Progenitor cell of endocrine pancreas (in vitro differentiated cells): ENCODE measurements at regions not wholly inside any gene's neighbourhood (a gene's known extent, or its start where the extent isn't known, plus 50 kb on each side); places are given as distances from the start of the nearest gene placed in this dataset.
"Not testable (repeated sequence)": the region's sequence is repeated elsewhere in the genome, so short reads cannot be mapped to it uniquely, and the experiment has no call there.

Source experiments
- DNase-seq: peaks from one replicate; pipeline ENCODE4 v3.0.0; 2021; ENCODE audit warnings: low spot score; ENCODE audit not compliant: unreplicated experiment
- H3K27ac Mint-ChIP-seq: 2 replicates; pipeline ENCODE4 v1.8.0; 2021; ENCODE audit warnings: mild to moderate bottlenecking, moderate library complexity, mixed read lengths
- H3K27me3 Mint-ChIP-seq: 2 replicates; pipeline ENCODE4 v1.8.0; 2021; ENCODE audit warnings: mixed read lengths
- H3K36me3 Mint-ChIP-seq: 2 replicates; pipeline ENCODE4 v1.8.0; 2022; ENCODE audit warnings: mixed read lengths; ENCODE audit not compliant: insufficient read depth
- H3K4me1 Mint-ChIP-seq: 2 replicates; pipeline ENCODE4 v1.8.0; 2021; ENCODE audit warnings: low read depth, mixed read lengths
- H3K4me3 Mint-ChIP-seq: 2 replicates; pipeline ENCODE4 v1.8.0; 2021; ENCODE audit warnings: low read depth, mild to moderate bottlenecking, moderate library complexity, mixed read lengths
- H3K9me3 Mint-ChIP-seq: 2 replicates; pipeline ENCODE4 v1.8.0; 2021; ENCODE audit warnings: low read depth, mixed read lengths
- CTCF ChIP-seq: fragments of 200-600 bp; sonication (generic); IDR thresholded peaks from one replicate; pipeline ENCODE4 v1.5.0; 2021; ENCODE audit warnings: antibody characterized with exemption, mild to moderate bottlenecking; ENCODE audit not compliant: unreplicated experiment

DNA sequence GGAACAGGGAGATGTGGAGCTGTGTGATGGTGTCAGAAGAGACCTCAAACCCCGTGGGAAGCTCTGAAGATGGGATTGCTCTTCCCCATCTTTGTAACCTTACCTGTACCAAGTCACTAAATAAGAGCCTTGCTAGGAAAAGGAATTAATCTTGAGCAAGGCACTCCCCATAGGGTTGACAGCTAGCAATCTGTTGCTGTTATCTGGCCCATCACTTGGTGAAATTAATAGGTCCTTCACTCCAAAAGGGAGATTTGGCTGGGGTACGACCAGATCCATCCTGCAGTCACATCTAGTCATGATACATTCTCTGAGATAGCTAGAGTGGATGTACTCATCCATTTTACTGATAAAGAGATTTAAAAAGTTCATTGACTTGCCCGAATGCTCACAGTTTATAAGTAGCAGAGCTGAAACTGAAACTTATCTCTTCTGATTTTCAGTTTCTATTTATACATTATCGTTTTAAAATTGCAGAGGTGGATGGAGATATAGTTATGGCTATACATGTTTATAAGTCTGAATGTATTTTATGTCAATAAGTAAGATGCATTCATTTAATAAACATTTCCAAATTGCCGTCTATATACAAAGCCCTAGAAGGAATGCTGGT, 299.1 kb upstream of the MCTP2 start:
- Mint-ChIP-seq H3K4me3 (no peak overlapping the region), H3K4me1 (no peaks in the 10 kb centered on the region)

DNA sequence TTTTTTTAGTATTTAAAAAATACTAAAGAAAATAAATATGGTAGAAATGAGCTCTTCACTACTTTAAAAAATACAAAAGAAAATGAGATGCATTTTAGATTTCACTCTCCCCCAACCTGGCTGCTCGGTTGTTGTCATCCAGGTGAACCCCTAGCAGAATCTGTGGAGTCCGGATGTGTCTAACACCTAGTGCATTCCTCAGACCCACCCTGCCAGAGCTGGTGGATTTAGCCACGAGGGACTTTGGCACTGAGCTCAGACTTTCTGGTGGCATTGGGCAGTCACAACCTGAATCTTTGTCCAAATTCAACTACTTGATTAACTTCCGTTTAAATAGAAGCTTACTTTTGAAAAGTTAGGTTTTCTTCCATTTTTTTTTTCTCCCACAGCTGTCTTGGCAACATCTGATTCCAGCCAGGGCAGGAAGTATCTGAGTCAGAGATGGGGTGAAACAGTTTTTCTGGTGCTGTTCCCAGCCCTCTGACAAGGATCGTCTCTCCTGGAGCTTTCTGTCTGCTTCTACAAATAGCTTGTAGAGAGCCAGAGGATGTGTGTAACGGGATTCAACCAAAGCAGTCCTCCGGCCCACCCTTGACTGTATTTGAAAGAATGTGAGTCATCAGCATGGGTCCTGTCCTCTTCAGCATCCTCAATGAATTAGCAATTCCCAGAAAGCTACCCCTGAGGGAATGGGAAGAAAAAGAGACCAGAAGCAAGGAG, 301.8 kb upstream of the MCTP2 start:
- TF ChIP-seq CTCF: no peak
- Mint-ChIP-seq H3K27me3 (peaks cover 33% of the 10 kb centered on the region), H3K4me3 (no peak overlapping the region), H3K36me3 (no peaks in the 10 kb centered on the region), H3K27ac (no peak overlapping the region), H3K9me3 (no peaks in the 10 kb centered on the region), H3K4me1 (no peaks in the 10 kb centered on the region)
- DNase-seq: no peak

More for the DNA sequence above, 299.1 kb upstream of the MCTP2 start:
- peaks cover 34% of the 10 kb centered on the region for H3K27me3 Mint-ChIP-seq
- H3K9me3 Mint-ChIP-seq: no peaks in the 10 kb centered on the region
- H3K27ac Mint-ChIP-seq: no peak overlapping the region
- TF ChIP-seq CTCF: no peak
- no peak for DNase-seq
- no peaks in the 10 kb centered on the region for H3K36me3 Mint-ChIP-seq

GRCh38 chr15:93920204-93920603, 311.2 kb upstream of the MCTP2 start:
- Mint-ChIP-seq H3K4me3 (no peak overlapping the region), H3K27ac (no peak overlapping the region), H3K9me3 (peaks cover 11% of the 10 kb centered on the region), H3K27me3 (peaks cover 4% of the 10 kb centered on the region), H3K4me1 (peaks cover 8% of the 10 kb centered on the region), H3K36me3 (no peaks in the 10 kb centered on the region)
- no peak for TF ChIP-seq CTCF
- no peak for DNase-seq

DNA sequence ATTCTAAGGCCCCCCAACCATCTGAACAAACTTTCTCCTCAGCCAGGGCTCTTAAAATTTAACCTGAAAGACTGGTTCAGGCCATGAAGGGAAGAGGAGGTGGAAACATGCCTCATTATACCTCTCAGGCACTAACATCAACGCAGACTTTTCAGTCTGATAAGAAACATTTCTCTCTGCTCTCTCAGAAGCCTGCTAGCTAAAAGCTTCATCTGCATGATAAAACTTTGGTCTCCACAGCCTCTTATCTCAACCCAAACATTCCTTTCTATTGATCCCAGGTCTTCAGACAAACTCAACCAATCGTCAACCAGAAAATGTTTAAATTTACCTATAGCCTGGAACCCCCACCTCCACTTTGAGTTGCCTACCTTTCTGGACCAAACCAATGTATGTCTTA, 312.6 kb upstream of the MCTP2 start:
- not testable (repeated sequence) for H3K27me3 Mint-ChIP-seq, H3K27ac Mint-ChIP-seq, H3K4me1 Mint-ChIP-seq, DNase-seq, H3K4me3 Mint-ChIP-seq, H3K36me3 Mint-ChIP-seq
- peaks cover 11% of the 10 kb centered on the region for H3K9me3 Mint-ChIP-seq

DNA sequence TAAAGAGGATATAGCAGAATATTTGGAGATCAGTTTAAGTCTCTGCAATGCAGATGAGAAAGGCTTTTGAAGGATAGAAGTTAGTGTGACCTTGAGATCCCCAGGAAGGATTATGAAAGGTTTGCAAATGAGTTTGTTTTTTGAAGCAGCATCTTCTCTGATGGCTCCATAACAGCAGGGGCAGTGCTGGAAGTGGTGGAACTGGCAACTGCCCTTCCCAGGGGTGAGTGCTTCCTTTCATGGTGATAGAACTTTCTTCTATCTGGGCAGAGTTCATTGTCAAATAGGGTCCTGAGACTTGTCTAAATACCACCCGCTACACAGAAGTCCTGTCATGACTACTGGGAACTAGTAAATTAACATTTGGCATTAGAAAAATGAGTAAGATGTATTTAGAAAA, 314.2 kb upstream of the MCTP2 start:
- no peak for TF ChIP-seq CTCF
- Mint-ChIP-seq H3K9me3 (peaks cover 9% of the 10 kb centered on the region), H3K27me3 (peaks cover 4% of the 10 kb centered on the region), H3K27ac (no peak overlapping the region), H3K36me3 (no peaks in the 10 kb centered on the region), H3K4me1 (peaks cover 8% of the 10 kb centered on the region), H3K4me3 (no peak overlapping the region)
- no peak for DNase-seq

- Mint-ChIP-seq H3K4me1 (peaks cover 4% of the 10 kb centered on the region), H3K36me3 (no peaks in the 10 kb centered on the region), H3K4me3 (no peak overlapping the region), H3K27ac (no peak overlapping the region), H3K9me3 (no peaks in the 10 kb centered on the region), H3K27me3 (peaks cover 10% of the 10 kb centered on the region)
- DNase-seq: no peak
- TF ChIP-seq CTCF: no peak
Measured at GRCh38 chr15:93913871-93914270, 317.5 kb upstream of the MCTP2 start.
